M059J (cell line): ENCODE measurements at regions not wholly inside any gene's neighbourhood (a gene's known extent, or its start where the extent isn't known, plus 50 kb on each side); places are given as distances from the start of the nearest gene placed in this dataset.

Source experiments
- DNase-seq: peaks from one replicate; pipeline ENCODE4 v3.0.0-alpha.2; 2012; ENCODE audit warnings: low read depth

GRCh38 chr16:13621639-13622038 is 298.3 kb upstream of the ERCC4 start:
- no peak for DNase-seq

GRCh38 chr16:13628156-13628555 is 291.8 kb upstream of the ERCC4 start:
- no peak for DNase-seq

GRCh38 chr16:13629704-13630103 is 290.2 kb upstream of the ERCC4 start:
- no peak for DNase-seq

GRCh38 chr16:13630374-13630773 is 289.6 kb upstream of the ERCC4 start:
- no peak for DNase-seq

GRCh38 chr16:13631213-13631767 is 288.7 kb upstream of the ERCC4 start:
- DNase-seq = no peak

GRCh38 chr16:13631916-13632315 is 288.0 kb upstream of the ERCC4 start:
- no peak for DNase-seq

- DNase-seq = peak; percentile 58
Observed at GRCh38 chr16:13632504-13632903, 287.4 kb upstream of the ERCC4 start.

GRCh38 chr16:13633391-13633861 is 286.5 kb upstream of the ERCC4 start:
- DNase-seq = peak; percentile 8

GRCh38 chr16:13634253-13634652 is 285.7 kb upstream of the ERCC4 start:
- no peak for DNase-seq

- no peak for DNase-seq
Observed at GRCh38 chr16:13634959-13635358, 285.0 kb upstream of the ERCC4 start.

GRCh38 chr16:13638218-13638617 is 281.7 kb upstream of the ERCC4 start:
- DNase-seq = no peak

GRCh38 chr16:13643412-13643811 is 276.5 kb upstream of the ERCC4 start:
- no peak for DNase-seq

GRCh38 chr16:13645601-13646245 is 274.2 kb upstream of the ERCC4 start:
- no peak for DNase-seq

GRCh38 chr16:13660807-13661206 is 259.1 kb upstream of the ERCC4 start:
- DNase-seq = no peak

- DNase-seq = no peak
Observed at GRCh38 chr16:13665876-13666275, 254.1 kb upstream of the ERCC4 start.

GRCh38 chr16:13672196-13672595 is 247.8 kb upstream of the ERCC4 start:
- no peak for DNase-seq

GRCh38 chr16:13680021-13680889 is 239.7 kb upstream of the ERCC4 start:
- DNase-seq = no peak

- DNase-seq = no peak
Observed at GRCh38 chr16:13684819-13685563, 235.0 kb upstream of the ERCC4 start.

GRCh38 chr16:13696017-13696416 is 223.9 kb upstream of the ERCC4 start:
- DNase-seq = no peak

GRCh38 chr16:13697013-13697412 is 222.9 kb upstream of the ERCC4 start:
- no peak for DNase-seq

- no peak for DNase-seq
Observed at GRCh38 chr16:13697568-13697967, 222.4 kb upstream of the ERCC4 start.

- DNase-seq = no peak
Observed at GRCh38 chr16:13702614-13703013, 217.3 kb upstream of the ERCC4 start.
